ENCODE measurements at regions not wholly inside any gene's neighbourhood (a gene's known extent, or its start where the extent isn't known, plus 50 kb on each side); places are given as distances from the start of the nearest gene placed in this dataset.

DNA sequence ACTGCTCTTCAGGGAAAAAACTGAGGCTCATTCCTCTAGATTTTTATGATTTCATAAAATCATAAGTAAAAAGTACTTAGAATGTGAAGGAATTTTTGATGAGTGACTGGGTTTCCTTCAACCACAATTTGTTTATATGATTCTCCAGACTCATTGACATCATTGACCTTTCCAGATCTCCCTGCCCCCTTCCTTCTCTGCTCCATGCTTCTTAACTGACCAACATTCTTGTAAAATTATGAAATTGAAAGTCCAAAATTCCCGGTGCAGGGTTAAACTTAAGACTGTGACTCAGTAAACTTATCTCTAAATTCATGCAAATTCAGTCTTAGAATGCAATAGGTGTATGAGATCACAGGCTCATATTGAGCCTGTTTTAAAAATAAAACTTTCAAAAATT is 648.9 kb downstream of the TDRD15 start:
- Histone ChIP-seq H3K36me3 (ENCODE audit: control insufficient read depth in 2 of 2, insufficient read depth in 1 of 2, low read length in 2 of 2) (no peaks in the 10 kb centered on the region), H3K27ac (ENCODE audit: extremely low read depth, low read depth, low read length) (no peak overlapping the region), H3K4me1 (ENCODE audit: control insufficient read depth, insufficient read depth, low read length) (no peaks in the 10 kb centered on the region), H3K4me3 (ENCODE audit: low read depth, low read length) (no peak overlapping the region), H3K9me3 (ENCODE audit: control insufficient read depth, insufficient read depth, low read depth, low read length) (no peaks in the 10 kb centered on the region)
- ChIA-PET CTCF (no interaction called here), POLR2A (no interaction called here)
- TF ChIP-seq ZNF354C (tag by site-specific recombination; IDR thresholded peaks at IDR 0.05; ENCODE audit: borderline replicate concordance, low read depth) (no peak), ZNF747 (tag by site-specific recombination; IDR thresholded peaks at IDR 0.05) (no peak), ZNF830 (tag by site-specific recombination; IDR thresholded peaks at IDR 0.05; ENCODE audit: low read depth) (no peak), HOXA7 (CRISPR knock-in tag; IDR thresholded peaks at IDR 0.05; ENCODE audit: borderline replicate concordance) (no peak), ZNF791 (tag by site-specific recombination; IDR thresholded peaks at IDR 0.05) (no peak), ZNF580 (tag by site-specific recombination; IDR thresholded peaks at IDR 0.05) (no peak)

DNA sequence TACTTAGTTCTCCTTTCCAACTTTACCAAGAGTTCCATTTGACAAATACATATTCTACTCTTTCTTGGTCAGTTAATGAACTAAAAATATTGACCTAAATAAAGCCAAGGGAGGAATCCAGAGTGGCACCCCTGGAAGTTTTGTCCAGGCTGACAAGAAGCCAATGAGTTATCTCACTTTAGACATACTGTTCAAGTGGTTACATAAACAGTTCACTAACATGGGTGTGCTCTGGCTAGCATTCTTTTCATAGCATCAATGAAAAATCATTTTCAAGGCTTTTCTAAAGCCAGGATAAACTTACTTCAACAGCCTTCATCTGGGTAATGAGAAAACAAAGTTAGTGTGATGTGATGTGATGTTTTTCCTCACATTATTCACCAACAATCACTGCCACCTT is 649.4 kb downstream of the TDRD15 start:
- Histone ChIP-seq H3K4me3 (ENCODE audit: low read depth, low read length) (no peak overlapping the region), H3K27ac (ENCODE audit: extremely low read depth, low read depth, low read length) (no peak overlapping the region), H3K4me1 (ENCODE audit: control insufficient read depth, insufficient read depth, low read length) (no peaks in the 10 kb centered on the region), H3K9me3 (ENCODE audit: control insufficient read depth, insufficient read depth, low read depth, low read length) (no peaks in the 10 kb centered on the region), H3K36me3 (ENCODE audit: control insufficient read depth in 2 of 2, insufficient read depth in 1 of 2, low read length in 2 of 2) (no peaks in the 10 kb centered on the region)
- POLR2A ChIA-PET: no interaction called here
- CTCF ChIA-PET: no interaction called here
- TF ChIP-seq PRDM10 (tag by site-specific recombination; IDR thresholded peaks at IDR 0.05): no peak
- TF ChIP-seq, protein P1, sequence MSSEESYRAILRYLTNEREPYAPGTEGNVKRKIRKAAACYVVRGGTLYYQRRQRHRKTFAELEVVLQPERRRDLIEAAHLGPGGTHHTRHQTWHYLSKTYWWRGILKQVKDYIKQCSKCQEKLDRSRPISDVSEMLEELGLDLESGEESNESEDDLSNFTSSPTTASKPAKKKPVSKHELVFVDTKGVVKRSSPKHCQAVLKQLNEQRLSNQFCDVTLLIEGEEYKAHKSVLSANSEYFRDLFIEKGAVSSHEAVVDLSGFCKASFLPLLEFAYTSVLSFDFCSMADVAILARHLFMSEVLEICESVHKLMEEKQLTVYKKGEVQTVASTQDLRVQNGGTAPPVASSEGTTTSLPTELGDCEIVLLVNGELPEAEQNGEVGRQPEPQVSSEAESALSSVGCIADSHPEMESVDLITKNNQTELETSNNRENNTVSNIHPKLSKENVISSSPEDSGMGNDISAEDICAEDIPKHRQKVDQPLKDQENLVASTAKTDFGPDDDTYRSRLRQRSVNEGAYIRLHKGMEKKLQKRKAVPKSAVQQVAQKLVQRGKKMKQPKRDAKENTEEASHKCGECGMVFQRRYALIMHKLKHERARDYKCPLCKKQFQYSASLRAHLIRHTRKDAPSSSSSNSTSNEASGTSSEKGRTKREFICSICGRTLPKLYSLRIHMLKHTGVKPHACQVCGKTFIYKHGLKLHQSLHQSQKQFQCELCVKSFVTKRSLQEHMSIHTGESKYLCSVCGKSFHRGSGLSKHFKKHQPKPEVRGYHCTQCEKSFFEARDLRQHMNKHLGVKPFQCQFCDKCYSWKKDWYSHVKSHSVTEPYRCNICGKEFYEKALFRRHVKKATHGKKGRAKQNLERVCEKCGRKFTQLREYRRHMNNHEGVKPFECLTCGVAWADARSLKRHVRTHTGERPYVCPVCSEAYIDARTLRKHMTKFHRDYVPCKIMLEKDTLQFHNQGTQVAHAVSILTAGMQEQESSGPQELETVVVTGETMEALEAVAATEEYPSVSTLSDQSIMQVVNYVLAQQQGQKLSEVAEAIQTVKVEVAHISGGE (tag by site-specific recombination; conservative IDR thresholded peaks at IDR 0.05; ENCODE audit: low read depth): no peak
- TF ChIP-seq ZSCAN18 (tag by site-specific recombination; IDR thresholded peaks at IDR 0.05): no peak
- no peak for TF ChIP-seq ZNF221 (tag by site-specific recombination; IDR thresholded peaks at IDR 0.05; ENCODE audit: borderline replicate concordance)
- no peak for TF ChIP-seq PRDM4 (tag by site-specific recombination; IDR thresholded peaks at IDR 0.05)
- no peak for TF ChIP-seq KLF9 (tag by site-specific recombination; IDR thresholded peaks at IDR 0.05; ENCODE audit: low read depth)
- TF ChIP-seq ZNF223 (tag by site-specific recombination; IDR thresholded peaks at IDR 0.05): no peak
- TF ChIP-seq KLF8 (tag by site-specific recombination; IDR thresholded peaks at IDR 0.05): no peak
- TF ChIP-seq ZNF341 (tag by site-specific recombination; IDR thresholded peaks at IDR 0.05; ENCODE audit: low read depth): no peak
- no peak for TF ChIP-seq ZNF555 (tag by site-specific recombination; conservative IDR thresholded peaks at IDR 0.05)
- no peak for TF ChIP-seq KLF16 (tag by site-specific recombination; IDR thresholded peaks at IDR 0.05)
- TF ChIP-seq ZNF302 (tag by site-specific recombination; IDR thresholded peaks at IDR 0.05; ENCODE audit: low read depth): no peak
- TF ChIP-seq ZNF571 (tag by site-specific recombination; IDR thresholded peaks at IDR 0.05): no peak
- TF ChIP-seq SETDB1 (IDR thresholded peaks at IDR 0.05; ENCODE audit: insufficient read length, low read length): no peak
- no peak for TF ChIP-seq ATF2 (tag by site-specific recombination; IDR thresholded peaks at IDR 0.05; ENCODE audit: low read depth)

All from HEK293 (cell line).